ENCODE measurements at regions not wholly inside any gene's neighbourhood (a gene's known extent, or its start where the extent isn't known, plus 50 kb on each side); places are given as distances from the start of the nearest gene placed in this dataset.

DNA sequence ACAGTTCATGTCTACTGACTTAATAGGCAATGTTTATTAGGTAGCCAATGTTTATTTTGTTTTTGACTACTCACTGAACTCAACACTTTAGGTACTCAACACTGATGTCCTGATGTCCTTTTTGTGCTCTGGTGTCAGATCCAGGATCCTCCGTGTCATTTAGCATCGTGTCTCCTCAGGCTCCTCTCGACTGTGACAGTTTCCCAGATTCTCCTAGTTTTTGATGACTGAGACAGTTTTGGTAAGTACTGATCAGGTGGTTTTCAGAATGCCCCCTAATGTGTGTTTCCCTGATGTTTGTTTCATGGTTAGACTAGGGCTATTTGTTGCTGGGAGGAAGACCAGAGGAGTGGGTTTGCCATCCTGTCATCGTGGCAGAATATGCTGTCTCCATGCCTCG is 719.7 kb upstream of the SOX11 start:
- Histone ChIP-seq H3K27ac (no peak overlapping the region), H3K4me3 (ENCODE audit: low read depth, low read length) (no peak overlapping the region), H3K27me3 (ENCODE audit: insufficient read depth, low read depth, severe bottlenecking) (no peaks in the 10 kb centered on the region), H3K36me3 (no peaks in the 10 kb centered on the region), H3K9me3 (ENCODE audit: severe bottlenecking) (no peaks in the 10 kb centered on the region)
- TF ChIP-seq, protein P1, sequence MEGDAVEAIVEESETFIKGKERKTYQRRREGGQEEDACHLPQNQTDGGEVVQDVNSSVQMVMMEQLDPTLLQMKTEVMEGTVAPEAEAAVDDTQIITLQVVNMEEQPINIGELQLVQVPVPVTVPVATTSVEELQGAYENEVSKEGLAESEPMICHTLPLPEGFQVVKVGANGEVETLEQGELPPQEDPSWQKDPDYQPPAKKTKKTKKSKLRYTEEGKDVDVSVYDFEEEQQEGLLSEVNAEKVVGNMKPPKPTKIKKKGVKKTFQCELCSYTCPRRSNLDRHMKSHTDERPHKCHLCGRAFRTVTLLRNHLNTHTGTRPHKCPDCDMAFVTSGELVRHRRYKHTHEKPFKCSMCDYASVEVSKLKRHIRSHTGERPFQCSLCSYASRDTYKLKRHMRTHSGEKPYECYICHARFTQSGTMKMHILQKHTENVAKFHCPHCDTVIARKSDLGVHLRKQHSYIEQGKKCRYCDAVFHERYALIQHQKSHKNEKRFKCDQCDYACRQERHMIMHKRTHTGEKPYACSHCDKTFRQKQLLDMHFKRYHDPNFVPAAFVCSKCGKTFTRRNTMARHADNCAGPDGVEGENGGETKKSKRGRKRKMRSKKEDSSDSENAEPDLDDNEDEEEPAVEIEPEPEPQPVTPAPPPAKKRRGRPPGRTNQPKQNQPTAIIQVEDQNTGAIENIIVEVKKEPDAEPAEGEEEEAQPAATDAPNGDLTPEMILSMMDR (IDR thresholded peaks at IDR 0.05; ENCODE audit: low read depth, low read length): no peak
- DNase-seq: no peak

DNA sequence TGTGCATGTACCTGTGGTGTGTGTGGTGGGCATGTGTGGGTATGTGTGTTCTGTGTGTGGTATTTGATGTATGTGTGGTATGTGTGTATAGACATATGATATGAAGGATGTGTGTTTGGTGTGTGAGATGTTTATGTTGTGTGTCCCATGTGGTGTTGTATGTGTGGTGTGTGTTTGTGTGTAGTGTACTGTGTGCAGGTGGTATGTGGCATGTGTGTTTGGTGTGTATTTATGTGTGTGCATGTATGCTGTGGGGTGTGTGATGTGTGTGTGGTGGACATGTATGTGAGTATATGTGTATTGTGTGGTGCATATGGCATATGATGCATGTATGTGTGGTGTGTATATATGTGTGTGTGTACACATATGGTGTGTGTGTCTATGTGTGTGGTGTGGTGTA is 718.8 kb upstream of the SOX11 start:
- Histone ChIP-seq H3K4me3 (ENCODE audit: low read depth, low read length) (no peak overlapping the region), H3K9me3 (ENCODE audit: severe bottlenecking) (no peaks in the 10 kb centered on the region), H3K36me3 (no peaks in the 10 kb centered on the region), H3K27me3 (ENCODE audit: insufficient read depth, low read depth, severe bottlenecking) (no peaks in the 10 kb centered on the region), H3K27ac (no peak overlapping the region)
- TF ChIP-seq, protein P1 (IDR thresholded peaks at IDR 0.05; ENCODE audit: low read depth, low read length): no peak
- DNase-seq: no peak

DNA sequence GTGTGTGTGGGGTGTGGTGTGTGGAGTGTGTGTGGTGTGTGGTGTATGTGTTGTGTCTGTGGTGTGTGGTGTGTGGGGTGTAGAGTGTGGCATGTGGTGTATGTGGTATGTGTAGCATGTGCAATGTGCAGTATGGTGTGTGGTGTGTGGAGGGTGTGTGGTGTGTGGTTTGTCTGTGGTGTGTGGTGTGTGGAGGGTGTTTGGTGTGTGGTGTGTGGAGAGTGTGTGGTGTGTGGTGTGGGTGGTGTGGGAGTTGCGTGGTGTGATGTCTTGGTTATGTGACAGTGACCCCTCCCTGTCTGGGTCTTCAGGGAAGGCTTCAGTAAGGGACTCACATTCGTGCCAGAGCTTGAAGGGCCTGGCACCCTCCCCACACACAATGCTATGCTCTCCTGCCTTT is 718.2 kb upstream of the SOX11 start:
- DNase-seq: no peak
- no peaks in the 10 kb centered on the region for H3K27me3 ChIP-seq (ENCODE audit: insufficient read depth, low read depth, severe bottlenecking)
- TF ChIP-seq, protein P1 (IDR thresholded peaks at IDR 0.05; ENCODE audit: low read depth, low read length): no peak
- no peaks in the 10 kb centered on the region for H3K9me3 ChIP-seq (ENCODE audit: severe bottlenecking)
- no peak overlapping the region for H3K27ac ChIP-seq
- H3K4me3 ChIP-seq (ENCODE audit: low read depth, low read length): no peak overlapping the region
- no peaks in the 10 kb centered on the region for H3K36me3 ChIP-seq

DNA sequence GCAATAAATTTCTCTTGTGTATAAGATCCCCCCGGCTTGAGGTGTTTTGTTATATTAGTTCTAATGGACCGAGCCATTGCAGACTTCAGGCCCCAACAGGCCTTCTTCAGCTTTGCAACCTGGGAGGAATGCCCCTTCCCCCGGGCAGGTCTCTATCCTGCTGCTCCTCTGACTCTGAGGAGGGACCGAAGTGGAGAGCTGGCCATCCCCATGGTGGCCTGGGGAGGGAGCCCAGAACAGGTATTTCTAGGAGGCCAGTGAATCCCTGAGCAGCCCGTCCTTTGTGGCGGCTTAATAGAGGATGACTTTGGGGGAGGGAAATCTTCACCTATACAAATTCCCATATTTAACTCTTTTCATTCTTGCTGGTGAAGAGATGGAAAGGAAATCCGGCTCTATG is 715.8 kb upstream of the SOX11 start:
- Histone ChIP-seq H3K27ac (no peak overlapping the region), H3K27me3 (ENCODE audit: insufficient read depth, low read depth, severe bottlenecking) (no peaks in the 10 kb centered on the region), H3K9me3 (ENCODE audit: severe bottlenecking) (no peaks in the 10 kb centered on the region), H3K36me3 (no peaks in the 10 kb centered on the region), H3K4me3 (ENCODE audit: low read depth, low read length) (no peak overlapping the region)
- TF ChIP-seq, protein P1 (IDR thresholded peaks at IDR 0.05; ENCODE audit: low read depth, low read length): no peak
- no peak for DNase-seq

DNA sequence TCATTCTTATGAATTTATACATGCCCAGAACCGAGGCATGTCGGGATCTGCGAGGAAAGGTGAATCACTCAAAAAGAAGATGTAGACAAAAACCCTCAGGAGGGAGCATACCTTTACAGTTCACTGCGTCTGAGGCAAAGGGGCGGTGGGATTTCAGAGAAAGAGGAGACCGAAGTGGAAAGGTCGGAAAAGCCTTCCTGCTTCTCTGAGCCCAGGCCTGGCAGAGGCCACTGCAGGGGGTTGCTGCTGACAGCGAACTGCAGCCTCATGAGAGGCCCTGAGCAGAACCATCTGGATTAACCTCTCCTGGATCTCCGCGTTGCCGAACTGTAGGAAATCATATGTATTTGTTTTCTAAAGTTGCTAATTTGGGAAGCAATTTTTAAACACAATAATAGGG is 713.1 kb upstream of the SOX11 start:
- TF ChIP-seq, protein P1 (IDR thresholded peaks at IDR 0.05; ENCODE audit: low read depth, low read length): no peak
- DNase-seq: no peak
- H3K27me3 ChIP-seq (ENCODE audit: insufficient read depth, low read depth, severe bottlenecking): no peaks in the 10 kb centered on the region
- no peaks in the 10 kb centered on the region for H3K9me3 ChIP-seq (ENCODE audit: severe bottlenecking)
- no peaks in the 10 kb centered on the region for H3K36me3 ChIP-seq
- no peak overlapping the region for H3K4me3 ChIP-seq (ENCODE audit: low read depth, low read length)
- no peak overlapping the region for H3K27ac ChIP-seq

DNA sequence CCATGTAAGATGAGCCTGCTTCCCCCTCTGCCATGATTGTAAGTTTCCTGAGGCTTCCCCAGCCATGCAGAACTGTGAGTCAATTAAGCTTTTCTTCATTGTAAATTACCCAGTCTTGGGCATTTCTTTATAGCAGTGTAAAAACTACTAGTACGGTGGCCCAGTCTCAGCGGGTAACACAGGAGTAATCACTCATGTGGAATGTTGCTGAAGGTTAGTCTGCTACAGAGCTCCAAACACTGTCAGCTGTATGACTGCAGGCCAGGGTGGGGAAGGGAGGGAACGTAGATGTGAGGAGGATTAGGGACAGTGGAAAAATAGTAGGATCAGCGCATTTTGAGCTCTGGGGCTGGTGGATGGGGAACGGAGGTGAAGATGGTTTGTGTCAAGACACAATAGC is 711.2 kb upstream of the SOX11 start:
- TF ChIP-seq, protein P1 (IDR thresholded peaks at IDR 0.05; ENCODE audit: low read depth, low read length): no peak
- DNase-seq: no peak
- no peaks in the 10 kb centered on the region for H3K36me3 ChIP-seq

More for the DNA sequence above, 711.2 kb upstream of the SOX11 start:
- H3K4me3 ChIP-seq (ENCODE audit: low read depth, low read length): no peak overlapping the region
- no peaks in the 10 kb centered on the region for H3K9me3 ChIP-seq (ENCODE audit: severe bottlenecking)
- H3K27me3 ChIP-seq (ENCODE audit: insufficient read depth, low read depth, severe bottlenecking): no peaks in the 10 kb centered on the region
- no peak overlapping the region for H3K27ac ChIP-seq

Measured in WERI-Rb-1 (cell line).